ENCODE measurements at regions not wholly inside any gene's neighbourhood (a gene's known extent, or its start where the extent isn't known, plus 50 kb on each side); places are given as distances from the start of the nearest gene placed in this dataset.
"Not testable (repeated sequence)": the region's sequence is repeated elsewhere in the genome, so short reads cannot be mapped to it uniquely, and the experiment has no call there.

DNA sequence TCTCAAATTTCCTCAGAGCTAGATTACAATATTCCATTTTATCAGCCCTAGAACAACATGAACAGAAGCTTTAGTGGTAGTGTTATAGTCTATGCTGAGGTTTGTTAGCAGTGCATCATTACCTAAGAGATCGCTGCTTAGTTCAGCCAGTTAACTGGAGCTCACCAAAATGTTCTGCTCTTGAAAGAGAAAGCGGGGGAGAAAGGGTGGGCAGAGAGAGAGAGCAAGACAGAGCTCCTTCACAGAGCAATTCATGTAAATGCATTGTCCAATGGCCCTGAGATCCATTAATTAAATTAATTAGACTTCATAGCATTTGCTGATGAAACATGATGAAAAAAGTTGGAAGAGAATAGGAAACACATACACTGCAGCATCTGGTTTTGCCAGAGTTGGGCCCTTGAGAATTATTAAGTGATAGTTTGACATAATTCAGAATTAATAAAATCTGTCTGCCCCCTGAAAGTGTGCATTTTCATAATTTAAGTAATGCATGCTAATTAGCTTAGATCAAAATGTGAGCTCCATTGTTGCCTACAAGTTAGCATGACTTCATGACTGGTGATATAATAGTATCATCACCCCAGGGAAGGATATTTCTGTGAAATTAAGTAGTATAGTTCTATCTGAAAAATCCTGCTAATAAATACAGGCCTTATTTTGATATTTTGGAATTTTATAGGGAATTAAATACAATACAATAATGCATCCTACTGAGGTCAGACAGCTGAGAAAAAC lies 86.9 kb upstream of the LYSMD4 start:
- no peak for DNase-seq

DNA sequence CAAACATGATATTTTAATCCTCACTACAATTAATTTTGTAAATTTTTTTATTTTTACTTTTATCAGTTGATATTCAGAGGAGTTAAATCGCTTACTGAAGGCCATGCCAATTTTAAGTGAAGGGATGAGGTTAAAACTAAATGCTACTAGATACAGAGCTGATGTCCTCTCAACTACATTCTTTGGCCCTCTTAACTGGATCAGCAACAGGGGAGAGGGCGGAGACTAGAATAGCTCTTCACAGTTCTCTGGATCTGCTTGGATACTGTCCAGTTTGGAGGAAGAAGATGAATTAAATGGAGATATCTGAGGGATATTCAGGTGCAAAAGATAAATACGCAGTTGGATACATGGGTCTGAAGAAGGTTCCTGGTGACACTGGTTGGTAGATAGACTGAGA lies 85.6 kb upstream of the LYSMD4 start:
- no peak for DNase-seq

DNA sequence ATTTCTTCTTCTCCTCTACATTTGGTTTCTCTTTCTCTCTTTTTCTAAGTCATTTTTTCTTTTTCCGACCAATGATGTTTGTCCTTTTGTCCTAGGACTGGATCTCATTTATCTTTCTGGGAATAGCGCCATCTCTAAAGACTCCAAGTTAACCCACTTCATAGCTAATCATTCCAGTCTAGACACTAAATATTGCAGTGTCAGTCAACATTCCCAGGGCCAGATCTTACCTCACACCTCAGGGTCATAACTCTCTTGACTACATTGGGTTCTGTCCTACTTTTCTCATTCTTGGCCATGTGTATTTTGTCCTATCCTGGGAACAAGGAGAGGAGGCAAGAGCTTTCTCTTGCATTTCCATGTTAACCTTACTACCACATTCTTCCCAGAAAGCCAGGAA lies 83.6 kb upstream of the LYSMD4 start:
- not testable (repeated sequence) for DNase-seq

DNA sequence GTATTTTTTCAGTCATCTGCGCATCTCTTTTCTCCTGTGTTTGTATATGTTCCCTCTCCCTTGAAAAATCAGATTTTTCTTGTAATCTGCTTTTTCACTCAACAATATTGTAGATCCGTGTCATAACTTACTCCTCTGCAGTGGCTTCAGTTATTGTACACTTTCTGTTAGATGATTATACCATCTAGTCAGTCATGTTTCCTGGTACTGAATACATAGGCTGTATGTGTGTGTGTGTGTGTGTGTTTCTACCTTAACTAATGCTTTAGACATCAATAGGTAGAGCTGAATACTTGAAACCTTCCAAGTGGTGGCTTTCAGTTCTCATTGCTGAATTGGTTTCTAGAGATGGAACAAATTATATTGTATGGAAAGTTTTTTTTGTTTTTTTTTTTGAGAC lies 77.4 kb upstream of the LYSMD4 start:
- DNase-seq, result not testable (repeated sequence)

DNA sequence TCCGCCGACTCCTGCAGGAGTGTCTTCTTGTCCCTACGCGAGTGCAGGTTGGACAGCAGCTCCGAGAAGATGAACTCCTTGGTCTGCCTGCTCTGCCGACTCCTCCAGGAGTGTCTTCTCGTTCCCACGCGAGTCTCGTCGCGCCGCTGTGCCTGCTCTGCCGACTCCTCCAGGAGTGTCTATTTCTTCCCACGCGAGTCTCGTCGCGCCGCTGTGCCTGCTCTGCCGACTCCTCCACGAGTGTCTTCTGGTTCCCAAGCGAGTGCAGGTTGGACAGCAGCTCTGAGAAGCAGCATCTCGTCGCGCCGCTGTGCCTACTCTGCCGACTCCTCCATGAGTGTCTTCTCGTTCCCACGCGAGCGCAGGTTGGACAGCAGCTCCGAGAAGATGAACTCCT lies 66.6 kb upstream of the LYSMD4 start:
- DNase-seq, result not testable (repeated sequence)

DNA sequence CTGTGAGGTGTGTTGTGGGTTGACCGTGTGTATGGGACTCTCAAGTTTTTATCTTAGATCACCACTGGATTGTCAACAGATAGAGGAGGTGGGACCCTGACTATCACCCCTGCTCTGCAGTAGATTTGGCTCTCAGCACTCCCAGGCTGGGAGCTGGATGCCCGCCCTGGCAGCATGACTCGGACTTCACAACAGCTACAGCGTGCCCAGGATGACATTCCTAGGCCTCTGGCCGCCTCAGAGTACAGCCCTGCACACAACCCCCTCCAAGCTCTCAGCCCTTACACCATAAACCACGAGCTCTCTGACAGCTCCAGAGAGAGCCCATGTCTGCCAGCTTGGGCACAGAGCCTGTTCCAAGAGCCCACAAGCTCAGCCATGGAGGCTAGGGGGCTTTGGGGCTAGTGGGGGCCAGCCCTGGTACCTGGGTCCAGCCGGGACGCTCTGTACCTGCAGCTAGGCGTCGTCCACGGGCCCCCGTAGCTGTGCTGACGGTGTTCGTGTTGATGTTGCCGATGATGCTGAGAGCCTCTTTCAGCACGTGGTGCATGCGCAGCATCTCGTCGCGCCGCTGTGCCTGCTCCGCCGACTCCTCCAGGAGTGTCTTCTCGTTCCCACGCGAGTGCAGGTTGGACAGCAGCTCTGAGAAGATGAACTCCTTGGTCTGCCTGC lies 66.1 kb upstream of the LYSMD4 start:
- DNase-seq, result not testable (repeated sequence)

DNA sequence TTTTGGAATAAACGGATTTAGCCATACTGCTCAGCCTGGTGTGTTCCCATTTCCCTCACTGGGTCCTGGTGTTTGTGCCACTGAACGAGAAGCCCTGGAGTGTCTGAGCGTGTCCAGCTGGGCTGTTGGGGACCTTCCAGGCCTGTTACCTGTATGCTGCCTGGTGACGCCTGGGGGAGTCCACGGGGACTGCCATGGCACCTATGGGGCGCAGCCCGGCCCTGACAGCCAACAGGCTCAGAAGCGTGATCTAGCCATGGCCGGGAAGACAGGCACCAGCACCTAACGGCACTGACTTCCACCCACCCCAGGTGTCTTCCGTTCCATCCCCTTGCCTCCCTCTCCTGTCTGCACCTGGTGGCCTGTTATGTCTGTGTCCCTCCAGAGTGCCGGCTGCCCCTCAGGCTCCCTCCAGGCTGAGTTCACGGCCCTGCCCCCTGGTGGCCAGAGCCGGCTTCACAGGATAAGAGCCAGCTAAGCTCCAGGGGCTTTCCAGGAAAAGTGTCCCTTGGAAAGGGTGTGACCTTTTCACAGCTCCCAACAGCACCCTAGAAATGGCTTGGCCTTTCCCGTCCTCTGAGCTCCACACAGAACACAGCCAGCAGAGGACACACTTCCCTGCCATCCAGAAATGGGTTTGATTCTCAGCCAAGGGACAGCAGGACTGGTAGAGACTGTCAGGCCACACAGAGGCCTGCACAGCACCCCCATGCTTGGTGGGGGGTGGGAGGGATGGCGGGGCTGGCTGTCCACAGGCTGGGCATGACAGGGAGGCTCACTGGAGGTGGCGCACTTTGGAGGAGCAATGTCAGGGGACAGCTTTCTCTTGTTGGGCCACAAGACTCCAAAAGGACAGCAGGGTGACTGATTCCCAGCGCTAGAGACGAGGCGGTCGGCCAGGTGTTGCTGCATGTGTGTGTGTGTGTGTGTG lies 64.0 kb upstream of the LYSMD4 start:
- not testable (repeated sequence) for DNase-seq

DNA sequence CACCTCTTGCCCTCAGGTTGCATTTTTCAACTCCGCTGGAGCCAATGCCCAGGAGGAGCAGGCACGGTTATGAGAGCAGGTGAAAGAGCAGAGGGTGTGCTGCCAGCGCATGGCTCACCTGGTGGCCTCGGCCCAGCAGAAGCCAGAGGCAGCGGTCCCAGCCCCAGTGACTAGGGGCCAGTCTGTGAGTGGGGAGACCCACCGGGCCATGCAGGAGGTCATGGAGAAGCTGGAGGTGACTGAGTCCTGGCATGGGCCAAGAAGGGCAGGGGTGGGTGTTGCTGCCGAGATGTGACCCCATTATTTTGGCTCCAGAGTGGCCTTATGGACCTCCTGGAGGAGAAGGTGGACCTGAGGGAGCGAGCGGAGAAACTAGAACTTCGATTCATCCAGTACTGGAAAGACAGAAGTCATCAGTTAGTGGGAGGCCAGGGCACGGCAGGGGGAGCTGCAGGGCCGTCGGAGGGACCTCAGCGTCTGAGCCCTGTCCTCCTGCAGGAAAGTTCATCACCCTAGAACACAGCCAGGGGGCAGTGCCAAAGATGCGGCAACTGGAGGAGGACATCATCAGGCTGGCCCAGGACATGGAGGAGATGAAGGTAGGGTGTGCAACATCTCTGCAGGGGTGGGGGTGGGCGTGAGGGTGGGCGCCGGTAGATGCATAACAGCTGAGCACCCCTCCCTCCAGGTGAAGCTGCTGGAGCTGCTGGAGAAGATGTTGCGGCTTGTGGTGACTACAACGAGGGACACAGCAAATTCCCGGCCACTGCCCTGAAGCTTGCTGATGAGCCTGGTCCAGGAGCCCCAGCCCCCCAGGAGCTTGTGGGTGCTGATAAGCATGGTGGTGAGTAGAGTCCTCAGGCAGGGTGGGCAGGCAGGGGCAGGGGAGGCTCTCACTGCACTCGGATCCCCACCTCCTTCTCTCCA lies 58.9 kb upstream of the LYSMD4 start:
- not testable (repeated sequence) for DNase-seq

DNA sequence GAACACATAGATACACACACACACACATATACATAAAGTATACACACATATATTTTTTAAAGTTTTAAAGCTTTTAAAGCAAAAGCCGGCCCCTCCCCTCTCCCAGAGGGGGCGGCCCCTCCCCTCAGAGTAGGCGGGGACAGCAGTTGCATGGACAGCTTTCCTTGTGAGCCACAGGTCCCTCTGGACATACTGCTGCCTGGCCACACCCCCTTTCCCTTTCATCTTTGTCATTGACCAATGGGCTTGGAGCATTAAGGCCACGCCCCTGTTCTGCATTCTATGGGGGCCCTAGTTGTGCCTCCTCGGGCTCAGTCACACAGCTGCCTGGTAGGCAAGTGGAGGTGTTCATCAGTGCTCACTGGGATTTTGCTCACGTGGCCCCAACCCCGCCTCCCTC lies 57.5 kb upstream of the LYSMD4 start:
- not testable (repeated sequence) for DNase-seq

DNA sequence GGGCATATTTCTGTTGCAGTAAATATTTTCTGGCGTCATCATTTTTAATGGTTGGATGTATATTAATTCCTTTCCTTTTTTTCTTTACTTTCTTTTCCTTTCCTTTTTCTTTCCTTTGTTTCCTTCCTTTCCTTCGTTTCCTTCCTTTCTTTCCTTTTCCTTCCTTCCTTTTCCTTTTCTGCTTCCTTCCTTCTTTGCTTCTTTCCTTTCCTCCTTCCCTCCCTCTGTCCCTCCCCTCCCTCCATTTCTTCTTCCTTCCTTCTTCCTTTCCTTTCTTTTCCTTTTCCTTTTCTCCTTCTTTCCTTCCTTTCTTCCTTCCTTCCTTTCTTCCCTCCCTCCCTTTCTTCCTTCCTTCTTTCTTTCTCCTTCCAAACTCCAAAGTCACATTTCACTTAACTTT lies 54.9 kb upstream of the LYSMD4 start:
- DNase-seq, result no peak

DNA sequence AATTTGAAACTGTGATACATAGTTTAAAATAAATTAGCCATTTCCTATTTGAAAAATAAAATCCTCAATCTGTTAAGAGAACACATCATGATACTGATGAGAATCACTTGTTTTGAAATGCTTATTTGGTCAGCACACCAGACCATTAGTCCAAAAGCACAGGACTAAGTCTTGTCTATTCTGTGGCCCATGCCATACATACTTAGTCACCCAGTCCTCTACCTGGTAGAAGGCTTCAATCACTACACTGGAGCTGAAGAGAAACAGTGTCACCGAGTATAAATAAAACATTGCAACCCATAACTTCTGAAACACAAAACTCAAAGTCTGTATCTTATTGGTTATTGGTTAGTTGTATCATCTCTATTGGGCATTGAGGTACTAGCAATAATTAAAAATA lies 51.6 kb upstream of the LYSMD4 start:
- not testable (repeated sequence) for DNase-seq

DNA sequence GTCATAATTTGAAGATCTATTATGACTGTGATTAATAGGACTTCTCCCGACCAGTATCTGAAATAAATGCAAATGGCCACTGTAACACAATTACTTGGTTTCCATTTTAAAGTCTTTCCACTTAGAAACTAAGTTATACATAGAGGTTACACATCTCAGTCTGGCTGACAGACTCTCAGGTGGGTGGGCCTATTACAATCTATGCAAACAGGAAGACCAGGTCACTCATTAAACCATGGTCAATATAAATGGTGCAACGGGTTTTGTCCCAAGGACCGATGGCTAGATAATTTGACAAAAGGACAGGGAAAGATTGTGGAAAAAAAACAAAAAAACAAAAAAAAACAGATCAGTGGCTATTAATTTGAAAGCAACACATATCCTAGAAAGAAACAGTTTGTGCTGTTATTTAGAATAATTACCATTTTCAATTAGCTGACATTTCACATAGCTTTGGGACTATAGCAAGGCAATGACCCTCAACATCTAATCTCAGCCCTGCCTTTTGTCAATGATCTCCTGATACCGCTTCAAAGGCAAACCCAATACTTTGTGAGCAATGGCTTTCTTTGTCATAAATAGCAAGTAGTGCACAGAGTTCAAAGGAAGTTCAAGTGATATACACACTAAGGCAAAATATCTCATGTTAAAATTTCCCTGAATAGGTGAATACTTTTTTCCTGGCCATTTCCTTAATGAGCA lies 50.8 kb upstream of the LYSMD4 start:
- DNase-seq, result not testable (repeated sequence)

Data from NCI-H524 treated with DMSO at 0.1 percent for 48 hours (cell line).